Suprapubic skin (tissue), 4 donors: ENCODE measurements at regions not wholly inside any gene's neighbourhood (a gene's known extent, or its start where the extent isn't known, plus 50 kb on each side); places are given as distances from the start of the nearest gene placed in this dataset.

Experiments used
- CTCF ChIP-seq, 2 donors: fragments of 200-600 bp in 1 of 2; fragments of 450-650 bp in 1 of 2; sonication (generic) in 1 of 2; IDR thresholded peaks; one replicate each; pipeline ENCODE4 v1.5.1; 2016 to 2019; ENCODE audit warnings: antibody characterized with exemption in 2 of 2, mild to moderate bottlenecking in 1 of 2, moderate library complexity in 1 of 2
- EP300 ChIP-seq: sonication (generic); formaldehyde crosslinking; IDR thresholded peaks from one replicate; pipeline ENCODE4 v1.6.1; 2017; ENCODE audit warnings: antibody characterized with exemption
- POLR2A ChIP-seq, 2 donors: fragments of 450-650 bp; IDR thresholded peaks; one replicate each; pipeline ENCODE4 v1.6.1; 2017; ENCODE audit warnings: antibody characterized with exemption in 2 of 2, mild to moderate bottlenecking in 2 of 2, moderate library complexity in 2 of 2
- POLR2AphosphoS5 ChIP-seq, 3 donors: sonication (generic); formaldehyde crosslinking; IDR thresholded peaks; one replicate each; pipeline ENCODE4 v1.6.1; 2017; ENCODE audit warnings: antibody characterized with exemption in 3 of 3

GRCh38 chr10:8463853-8464252, 409.4 kb downstream of the GATA3 start:
- TF ChIP-seq EP300 (no peak), CTCF (IDR thresholded peaks at IDR 0.05) (no peak), POLR2AphosphoS5 (IDR thresholded peaks at IDR 0.05) (no peak), POLR2A (IDR thresholded peaks at IDR 0.05) (no peak)
